ENCODE measurements at regions not wholly inside any gene's neighbourhood (a gene's known extent, or its start where the extent isn't known, plus 50 kb on each side); places are given as distances from the start of the nearest gene placed in this dataset.

DNA sequence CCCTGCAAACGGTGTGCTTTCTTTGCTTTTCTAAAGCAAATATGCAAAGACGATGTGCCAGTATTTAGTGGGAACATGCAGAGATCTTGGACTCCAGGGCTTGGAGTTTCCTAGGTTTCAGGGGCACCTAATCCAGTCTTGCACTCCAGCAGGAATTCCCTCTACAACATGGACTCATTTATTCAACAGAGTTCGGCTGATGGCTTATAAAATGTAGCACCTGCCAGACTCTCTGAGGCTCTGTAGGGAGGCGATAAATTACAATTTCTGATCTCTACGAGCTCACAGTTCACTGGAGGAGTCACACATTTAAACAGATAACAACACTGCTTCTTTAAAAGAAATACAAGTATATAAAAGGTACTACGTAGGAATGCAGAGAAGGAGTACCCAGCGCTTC is 143.7 kb downstream of the FGF9 start:
- no peaks in the 10 kb centered on the region for H3K36me3 ChIP-seq
- no peaks in the 10 kb centered on the region for H3K9me3 ChIP-seq
- no peaks in the 10 kb centered on the region for H3K27me3 ChIP-seq
- H3K4me3 ChIP-seq (ENCODE audit: low read depth in 1 of 2, low read length in 1 of 2): no peak overlapping the region
- H3K27ac ChIP-seq: no peak overlapping the region
- TF ChIP-seq, protein P1, sequence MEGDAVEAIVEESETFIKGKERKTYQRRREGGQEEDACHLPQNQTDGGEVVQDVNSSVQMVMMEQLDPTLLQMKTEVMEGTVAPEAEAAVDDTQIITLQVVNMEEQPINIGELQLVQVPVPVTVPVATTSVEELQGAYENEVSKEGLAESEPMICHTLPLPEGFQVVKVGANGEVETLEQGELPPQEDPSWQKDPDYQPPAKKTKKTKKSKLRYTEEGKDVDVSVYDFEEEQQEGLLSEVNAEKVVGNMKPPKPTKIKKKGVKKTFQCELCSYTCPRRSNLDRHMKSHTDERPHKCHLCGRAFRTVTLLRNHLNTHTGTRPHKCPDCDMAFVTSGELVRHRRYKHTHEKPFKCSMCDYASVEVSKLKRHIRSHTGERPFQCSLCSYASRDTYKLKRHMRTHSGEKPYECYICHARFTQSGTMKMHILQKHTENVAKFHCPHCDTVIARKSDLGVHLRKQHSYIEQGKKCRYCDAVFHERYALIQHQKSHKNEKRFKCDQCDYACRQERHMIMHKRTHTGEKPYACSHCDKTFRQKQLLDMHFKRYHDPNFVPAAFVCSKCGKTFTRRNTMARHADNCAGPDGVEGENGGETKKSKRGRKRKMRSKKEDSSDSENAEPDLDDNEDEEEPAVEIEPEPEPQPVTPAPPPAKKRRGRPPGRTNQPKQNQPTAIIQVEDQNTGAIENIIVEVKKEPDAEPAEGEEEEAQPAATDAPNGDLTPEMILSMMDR (IDR thresholded peaks at IDR 0.05): no peak
- H3K4me1 ChIP-seq (ENCODE audit: control insufficient read depth in 1 of 2, insufficient read depth in 1 of 2, low read depth in 1 of 2, low read length in 1 of 2): no peaks in the 10 kb centered on the region

DNA sequence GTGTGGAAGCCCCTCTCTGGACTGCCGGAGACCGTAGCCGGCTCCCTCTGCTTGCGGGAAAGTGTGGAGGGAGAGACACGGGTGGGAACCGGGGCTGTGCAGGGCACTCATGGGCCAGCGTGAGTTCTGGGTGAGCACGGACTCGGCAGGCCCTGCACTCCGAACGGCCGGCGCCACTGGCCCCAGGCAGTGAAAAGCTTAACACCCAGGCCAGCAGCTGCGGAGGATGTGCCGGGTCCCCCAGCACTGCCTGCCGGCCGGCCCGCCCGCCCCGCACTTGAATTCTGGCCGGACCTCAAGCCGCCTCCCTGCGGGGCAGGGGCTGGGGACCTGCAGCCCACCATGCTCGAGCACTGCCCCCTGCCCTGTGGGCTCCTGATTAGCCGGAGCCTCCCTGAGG is 147.0 kb downstream of the FGF9 start:
- H3K27ac ChIP-seq: no peak overlapping the region
- no peaks in the 10 kb centered on the region for H3K36me3 ChIP-seq
- TF ChIP-seq, protein P1 (IDR thresholded peaks at IDR 0.05): no peak
- H3K27me3 ChIP-seq: peaks cover 4% of the 10 kb centered on the region
- H3K4me1 ChIP-seq (ENCODE audit: control insufficient read depth in 1 of 2, insufficient read depth in 1 of 2, low read depth in 1 of 2, low read length in 1 of 2): no peaks in the 10 kb centered on the region
- no peak overlapping the region for H3K4me3 ChIP-seq (ENCODE audit: low read depth in 1 of 2, low read length in 1 of 2)
- no peaks in the 10 kb centered on the region for H3K9me3 ChIP-seq

DNA sequence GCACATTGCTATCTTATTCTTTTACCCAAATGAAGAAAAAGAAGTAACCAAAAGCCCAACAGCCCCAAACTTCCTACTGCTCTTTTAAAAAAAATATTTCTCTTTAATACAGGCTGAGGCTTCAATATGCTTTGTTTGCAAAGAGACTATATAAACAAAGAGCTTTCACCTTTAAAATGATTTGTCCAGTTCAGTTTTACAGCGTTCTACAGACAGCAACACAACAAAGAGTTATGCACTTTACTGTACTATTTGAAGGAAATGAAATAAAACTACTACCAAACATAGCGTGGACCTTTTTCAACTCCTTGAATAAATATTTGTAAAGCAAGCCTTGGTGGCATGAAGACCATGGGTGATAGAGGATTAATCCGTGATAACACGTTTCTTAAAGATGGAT is 151.2 kb downstream of the FGF9 start:
- Histone ChIP-seq H3K4me3 (ENCODE audit: low read depth in 1 of 2, low read length in 1 of 2) (no peak overlapping the region), H3K9me3 (no peaks in the 10 kb centered on the region), H3K36me3 (no peaks in the 10 kb centered on the region), H3K27ac (no peak overlapping the region), H3K27me3 (peaks cover 4% of the 10 kb centered on the region), H3K4me1 (ENCODE audit: control insufficient read depth in 1 of 2, insufficient read depth in 1 of 2, low read depth in 1 of 2, low read length in 1 of 2) (no peaks in the 10 kb centered on the region)
- TF ChIP-seq, protein P1 (IDR thresholded peaks at IDR 0.05): no peak

DNA sequence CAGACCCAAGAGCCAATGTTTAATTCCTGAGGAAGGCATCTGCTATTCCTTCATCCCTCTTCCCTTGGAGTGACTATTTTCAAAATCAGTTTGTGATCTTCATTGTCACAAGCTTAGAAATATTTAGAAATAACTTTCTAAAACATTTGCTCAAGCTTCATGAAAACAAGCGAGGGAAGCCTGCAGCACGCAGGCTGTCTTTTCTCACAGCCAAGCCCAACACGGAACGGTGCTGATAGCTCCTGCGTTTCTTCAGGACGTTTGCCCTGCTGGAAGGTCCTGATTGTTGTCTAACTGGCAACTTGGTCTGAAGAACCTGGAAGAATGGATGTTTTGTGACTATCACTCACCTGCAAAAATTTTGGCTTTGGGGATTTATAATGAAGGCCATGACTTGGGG is 152.5 kb downstream of the FGF9 start:
- H3K9me3 ChIP-seq: no peaks in the 10 kb centered on the region
- TF ChIP-seq, protein P1 (IDR thresholded peaks at IDR 0.05): no peak
- no peak overlapping the region for H3K4me3 ChIP-seq (ENCODE audit: low read depth in 1 of 2, low read length in 1 of 2)
- no peaks in the 10 kb centered on the region for H3K4me1 ChIP-seq (ENCODE audit: control insufficient read depth in 1 of 2, insufficient read depth in 1 of 2, low read depth in 1 of 2, low read length in 1 of 2)
- H3K27ac ChIP-seq: no peak overlapping the region
- peaks cover 4% of the 10 kb centered on the region for H3K27me3 ChIP-seq
- H3K36me3 ChIP-seq: no peaks in the 10 kb centered on the region

DNA sequence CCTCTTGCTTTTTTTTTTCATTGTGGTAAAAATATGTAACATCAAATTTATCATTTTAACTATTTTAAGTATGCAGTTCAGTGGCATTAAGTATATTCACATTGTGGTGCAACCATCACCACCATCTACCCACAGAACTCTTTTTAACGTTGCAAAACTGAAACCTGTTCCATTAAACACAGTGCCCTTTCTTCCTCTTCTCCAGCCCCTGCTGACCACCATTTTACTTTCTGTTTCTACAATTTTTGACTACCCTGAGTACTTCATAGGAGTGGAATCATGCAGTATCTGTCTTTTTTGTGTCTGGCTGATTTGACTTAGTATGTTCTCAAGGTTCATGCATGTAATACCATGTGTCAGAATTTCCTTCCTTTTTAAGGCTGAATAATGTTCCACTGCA is 153.1 kb downstream of the FGF9 start:
- no peaks in the 10 kb centered on the region for H3K9me3 ChIP-seq
- no peaks in the 10 kb centered on the region for H3K36me3 ChIP-seq
- peaks cover 4% of the 10 kb centered on the region for H3K27me3 ChIP-seq
- no peak overlapping the region for H3K4me3 ChIP-seq (ENCODE audit: low read depth in 1 of 2, low read length in 1 of 2)
- H3K4me1 ChIP-seq (ENCODE audit: control insufficient read depth in 1 of 2, insufficient read depth in 1 of 2, low read depth in 1 of 2, low read length in 1 of 2): no peaks in the 10 kb centered on the region
- H3K27ac ChIP-seq: no peak overlapping the region
- TF ChIP-seq, protein P1 (IDR thresholded peaks at IDR 0.05): no peak

DNA sequence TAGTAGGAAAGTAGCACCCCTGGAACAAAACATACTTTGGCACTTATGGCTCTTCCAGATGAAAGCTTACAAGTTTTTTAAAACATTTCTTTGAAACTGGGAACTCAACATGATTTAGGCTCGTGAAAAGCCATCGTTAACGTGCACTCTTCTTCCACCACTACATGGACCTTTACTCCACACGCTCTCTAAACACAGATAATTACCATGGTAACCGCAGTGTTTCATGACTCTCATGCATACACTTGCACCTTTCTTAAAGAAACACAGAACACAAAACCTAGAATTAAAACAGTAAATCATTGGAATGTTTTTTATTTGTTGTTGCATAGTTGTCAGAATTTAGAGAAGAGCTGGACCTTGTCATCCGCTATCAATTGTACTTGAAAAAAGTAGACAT is 154.3 kb downstream of the FGF9 start:
- H3K27ac ChIP-seq: no peak overlapping the region
- TF ChIP-seq, protein P1 (IDR thresholded peaks at IDR 0.05): no peak
- no peaks in the 10 kb centered on the region for H3K36me3 ChIP-seq
- no peaks in the 10 kb centered on the region for H3K4me1 ChIP-seq (ENCODE audit: control insufficient read depth in 1 of 2, insufficient read depth in 1 of 2, low read depth in 1 of 2, low read length in 1 of 2)
- no peak overlapping the region for H3K4me3 ChIP-seq (ENCODE audit: low read depth in 1 of 2, low read length in 1 of 2)
- H3K9me3 ChIP-seq: no peaks in the 10 kb centered on the region
- H3K27me3 ChIP-seq: peaks cover 4% of the 10 kb centered on the region
